RWPE1 (cell line): ENCODE measurements at regions not wholly inside any gene's neighbourhood (a gene's known extent, or its start where the extent isn't known, plus 50 kb on each side); places are given as distances from the start of the nearest gene placed in this dataset.
"Not testable (repeated sequence)": the region's sequence is repeated elsewhere in the genome, so short reads cannot be mapped to it uniquely, and the experiment has no call there.

Experiments used
- CTCF ChIA-PET: fragments of 350-600 bp; sonication (Branson Sonifier 250); formaldehyde crosslinking; extraction: SDS; loops from one replicate; lab custom pipeline; 2021; lab: Yijun Ruan, JAX
- POLR2A ChIA-PET: fragments of 400-600 bp; formaldehyde crosslinking; extraction: SDS; loops from one replicate; lab custom pipeline; 2020; ENCODE audit warnings: antibody characterized with exemption; ENCODE audit not compliant: low non-redundant PET; lab: Yijun Ruan, JAX
- DNase-seq: peaks from one replicate; pipeline ENCODE4 v3.0.0; 2012; ENCODE audit warnings: low spot score
- H3K27ac ChIP-seq: fragments of 450-650 bp; 2 replicates; pipeline ENCODE4 v1.5.1; 2017
- TF ChIP-seq, protein P1 (sequence below): fragments of 450-650 bp; conservative IDR thresholded peaks from 2 replicates; pipeline ENCODE4 v1.5.1; 2017; ENCODE audit warnings: low read depth, mild to moderate bottlenecking

DNA sequence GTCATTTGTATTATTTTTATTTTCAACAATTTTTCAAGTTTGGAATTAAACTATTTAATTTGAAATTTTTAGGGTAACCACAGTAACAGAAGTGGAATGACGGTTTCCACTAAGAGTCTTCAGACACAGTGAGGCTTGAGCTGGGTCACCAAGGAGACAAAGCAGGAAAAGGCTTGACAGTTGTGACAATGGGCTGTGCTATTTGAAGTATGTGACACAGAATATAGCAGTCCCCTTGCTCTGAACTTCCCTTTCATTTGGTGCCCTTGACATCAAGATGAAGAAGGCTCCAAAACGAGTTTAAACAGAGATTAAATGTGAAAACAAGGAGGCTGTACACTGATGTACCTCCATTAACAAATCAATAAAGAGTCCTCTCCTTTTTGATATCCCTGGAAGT, 265.4 kb upstream of the DLGAP1 start:
- TF ChIP-seq, protein P1, sequence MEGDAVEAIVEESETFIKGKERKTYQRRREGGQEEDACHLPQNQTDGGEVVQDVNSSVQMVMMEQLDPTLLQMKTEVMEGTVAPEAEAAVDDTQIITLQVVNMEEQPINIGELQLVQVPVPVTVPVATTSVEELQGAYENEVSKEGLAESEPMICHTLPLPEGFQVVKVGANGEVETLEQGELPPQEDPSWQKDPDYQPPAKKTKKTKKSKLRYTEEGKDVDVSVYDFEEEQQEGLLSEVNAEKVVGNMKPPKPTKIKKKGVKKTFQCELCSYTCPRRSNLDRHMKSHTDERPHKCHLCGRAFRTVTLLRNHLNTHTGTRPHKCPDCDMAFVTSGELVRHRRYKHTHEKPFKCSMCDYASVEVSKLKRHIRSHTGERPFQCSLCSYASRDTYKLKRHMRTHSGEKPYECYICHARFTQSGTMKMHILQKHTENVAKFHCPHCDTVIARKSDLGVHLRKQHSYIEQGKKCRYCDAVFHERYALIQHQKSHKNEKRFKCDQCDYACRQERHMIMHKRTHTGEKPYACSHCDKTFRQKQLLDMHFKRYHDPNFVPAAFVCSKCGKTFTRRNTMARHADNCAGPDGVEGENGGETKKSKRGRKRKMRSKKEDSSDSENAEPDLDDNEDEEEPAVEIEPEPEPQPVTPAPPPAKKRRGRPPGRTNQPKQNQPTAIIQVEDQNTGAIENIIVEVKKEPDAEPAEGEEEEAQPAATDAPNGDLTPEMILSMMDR: no peak
- POLR2A ChIA-PET: no interaction called here
- no peak for DNase-seq
- CTCF ChIA-PET: no interaction called here
- H3K27ac ChIP-seq: no peak overlapping the region

- TF ChIP-seq, protein P1: no peak
- no peak overlapping the region for H3K27ac ChIP-seq
- CTCF ChIA-PET: no interaction called here
- POLR2A ChIA-PET: no interaction called here
- no peak for DNase-seq
Observed at GRCh38 chr18:4705894-4706293, 250.8 kb upstream of the DLGAP1 start.

- TF ChIP-seq, protein P1: no peak
Observed at GRCh38 chr18:4704781-4705180, 249.7 kb upstream of the DLGAP1 start.

GRCh38 chr18:4691836-4692235, 236.7 kb upstream of the DLGAP1 start:
- DNase-seq: no peak
- CTCF ChIA-PET: no interaction called here
- POLR2A ChIA-PET: no interaction called here
- TF ChIP-seq, protein P1: no peak
- no peak overlapping the region for H3K27ac ChIP-seq

More at GRCh38 chr18:4704781-4705180, 249.7 kb upstream of the DLGAP1 start:
- ChIA-PET POLR2A (no interaction called here), CTCF (no interaction called here)
- no peak overlapping the region for H3K27ac ChIP-seq
- DNase-seq: no peak

- POLR2A ChIA-PET, H3K27ac ChIP-seq, DNase-seq: not testable (repeated sequence)
- CTCF ChIA-PET: interaction anchor here (0.7 kb wide), 1 partner anchor 578 kb away, joined by 3 read pairs; no protein-coding TSS in a partner anchor
Observed at GRCh38 chr18:4678685-4679084, 223.6 kb upstream of the DLGAP1 start.

- TF ChIP-seq, protein P1: no peak
- DNase-seq: no peak
- H3K27ac ChIP-seq: no peak overlapping the region
- ChIA-PET POLR2A (no interaction called here), CTCF (no interaction called here)
Observed at GRCh38 chr18:4677006-4677405, 221.9 kb upstream of the DLGAP1 start.

GRCh38 chr18:4672162-4672561, 217.1 kb upstream of the DLGAP1 start:
- POLR2A ChIA-PET: no interaction called here
- TF ChIP-seq, protein P1: no peak
- no peak for DNase-seq
- H3K27ac ChIP-seq: no peak overlapping the region
- CTCF ChIA-PET: no interaction called here
